KBM-7 (cell line): ENCODE measurements at regions not wholly inside any gene's neighbourhood (a gene's known extent, or its start where the extent isn't known, plus 50 kb on each side); places are given as distances from the start of the nearest gene placed in this dataset.

Experiments used
- DNase-seq: peaks from one replicate; pipeline ENCODE4 v3.0.0-alpha.2; 2015
- in situ Hi-C: fragments of 300-500 bp; cut with MboI; formaldehyde crosslinking; loops from 2 replicates; pipeline ENCODE4 v1.14.3; 2020; ENCODE audit warnings: low sequenced_read_pairs, low pct_unique_long_range_greater_than_20kb, mixed read lengths

DNA sequence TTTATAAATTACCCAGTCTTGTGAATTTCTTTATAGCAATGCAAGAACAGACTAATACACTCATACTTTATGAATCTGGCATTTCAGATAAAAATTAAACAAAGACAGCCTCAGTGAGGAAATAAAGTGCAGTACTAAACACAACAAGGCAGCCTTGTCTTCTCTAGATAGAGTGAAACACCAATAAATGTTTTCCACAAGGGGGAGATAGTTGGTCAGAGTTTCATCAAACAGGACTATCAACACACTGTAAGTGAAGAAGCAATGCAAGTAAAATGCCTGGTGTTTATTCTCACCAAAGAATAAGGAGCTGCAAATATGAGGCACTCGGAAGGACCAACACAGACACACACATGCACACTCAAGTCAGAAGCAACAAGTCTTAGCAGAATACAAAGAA, 62.8 kb downstream of the FAM9B start:
- in situ Hi-C loops: loop anchor here (25.0 kb wide), 1 partner anchor 366 kb away; no protein-coding TSS in a partner anchor
- peak; percentile 57 for DNase-seq

- DNase-seq: no peak
- in situ Hi-C loops: loop anchor here (25.0 kb wide), 1 partner anchor 368 kb away; no protein-coding TSS in a partner anchor
These were observed 64.5 kb downstream of the FAM9B start for GRCh38 chrX:8969378-8969777.

DNA sequence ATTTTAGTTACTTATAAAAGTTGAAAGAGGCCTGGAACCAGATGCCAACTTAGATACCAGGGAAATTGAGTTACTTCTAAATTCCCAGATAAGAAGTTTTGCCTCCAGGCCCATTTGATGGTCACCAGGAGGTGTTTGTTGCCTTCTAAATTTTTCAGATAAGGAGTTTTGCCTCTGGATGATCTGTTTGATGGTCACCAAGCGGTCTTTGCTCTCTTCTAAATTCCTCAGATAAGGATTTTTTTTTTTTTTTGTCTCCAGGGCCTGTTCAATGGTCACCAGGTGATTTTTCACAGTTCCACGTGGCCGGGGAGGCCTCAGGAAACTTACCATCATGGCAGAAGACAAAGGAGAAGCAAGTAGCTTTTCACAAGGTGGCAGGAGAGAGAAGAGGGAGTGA, 66.5 kb downstream of the FAM9B start:
- in situ Hi-C loops: loop anchor here (25.0 kb wide), 1 partner anchor 370 kb away; no protein-coding TSS in a partner anchor
- DNase-seq: no peak

DNA sequence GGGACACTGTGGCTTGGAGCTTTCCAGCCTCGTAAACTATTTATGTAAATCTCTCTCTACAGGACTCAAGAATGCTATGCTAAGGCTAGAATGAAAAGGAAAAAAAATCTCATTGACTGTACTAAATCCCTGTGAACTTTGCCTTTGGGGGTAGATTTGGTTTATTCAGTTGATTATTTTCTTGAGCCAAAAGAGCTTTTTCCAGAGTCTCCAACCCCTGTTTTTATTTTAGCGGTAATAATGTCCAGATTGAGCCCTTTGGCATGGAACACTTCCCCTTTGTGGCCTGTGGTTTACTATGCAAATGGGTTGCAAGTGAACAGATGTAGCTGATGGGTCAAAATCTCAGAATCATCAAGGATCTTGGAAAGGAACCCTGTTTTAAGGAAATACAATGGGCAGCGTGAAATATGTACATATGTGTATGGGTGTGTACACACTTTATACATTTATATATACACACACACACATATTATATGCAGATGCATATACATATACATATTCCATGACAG, 72.9 kb downstream of the FAM9B start:
- peak; percentile 49 for DNase-seq
- in situ Hi-C loops: loop anchor here (25.0 kb wide), 1 partner anchor 376 kb away; no protein-coding TSS in a partner anchor

DNA sequence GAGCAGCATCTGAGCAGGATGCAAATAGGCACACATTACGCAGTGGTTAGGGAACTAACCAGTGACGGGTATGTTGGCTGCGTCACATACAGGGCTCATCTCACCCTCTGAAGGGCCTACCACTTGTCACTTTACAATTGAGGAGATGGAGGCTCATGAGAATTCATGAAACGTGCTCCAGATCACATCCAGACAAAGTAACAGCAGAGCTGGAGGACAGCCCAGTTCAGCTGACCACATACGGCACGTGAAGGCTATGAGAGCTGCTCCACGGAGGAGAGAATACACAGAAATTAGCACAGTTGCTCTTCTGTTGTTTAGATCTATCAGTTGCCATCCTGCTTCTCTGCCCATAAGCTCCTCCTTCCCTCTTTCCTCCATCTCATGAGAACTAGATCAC, 78.4 kb downstream of the FAM9B start:
- in situ Hi-C loops: loop anchor here (25.0 kb wide), 1 partner anchor 382 kb away; no protein-coding TSS in a partner anchor
- DNase-seq: no peak

GRCh38 chrX:8946563-8946962, 87.4 kb downstream of the FAM9B start:
- no peak for DNase-seq

GRCh38 chrX:8939322-8939721, 94.6 kb downstream of the FAM9B start:
- in situ Hi-C loops: no loop called here
- no peak for DNase-seq

More at GRCh38 chrX:8946563-8946962, 87.4 kb downstream of the FAM9B start:
- in situ Hi-C loops: no loop called here

GRCh38 chrX:8927701-8928100, 106.2 kb downstream of the FAM9B start:
- in situ Hi-C loops: no loop called here
- no peak for DNase-seq

GRCh38 chrX:8927066-8927635, 106.8 kb downstream of the FAM9B start:
- in situ Hi-C loops: no loop called here
- DNase-seq: no peak

GRCh38 chrX:8921615-8922014, 112.3 kb downstream of the FAM9B start:
- in situ Hi-C loops: no loop called here
- DNase-seq: no peak

- no peak for DNase-seq
- in situ Hi-C loops: no loop called here
These were observed 114.1 kb downstream of the FAM9B start for GRCh38 chrX:8919801-8920200.

- in situ Hi-C loops: no loop called here
- DNase-seq: no peak
These were observed 115.5 kb upstream of the FAM9A start for GRCh38 chrX:8916697-8917096.

GRCh38 chrX:8914681-8915080, 113.5 kb upstream of the FAM9A start:
- no peak for DNase-seq
- in situ Hi-C loops: no loop called here

DNA sequence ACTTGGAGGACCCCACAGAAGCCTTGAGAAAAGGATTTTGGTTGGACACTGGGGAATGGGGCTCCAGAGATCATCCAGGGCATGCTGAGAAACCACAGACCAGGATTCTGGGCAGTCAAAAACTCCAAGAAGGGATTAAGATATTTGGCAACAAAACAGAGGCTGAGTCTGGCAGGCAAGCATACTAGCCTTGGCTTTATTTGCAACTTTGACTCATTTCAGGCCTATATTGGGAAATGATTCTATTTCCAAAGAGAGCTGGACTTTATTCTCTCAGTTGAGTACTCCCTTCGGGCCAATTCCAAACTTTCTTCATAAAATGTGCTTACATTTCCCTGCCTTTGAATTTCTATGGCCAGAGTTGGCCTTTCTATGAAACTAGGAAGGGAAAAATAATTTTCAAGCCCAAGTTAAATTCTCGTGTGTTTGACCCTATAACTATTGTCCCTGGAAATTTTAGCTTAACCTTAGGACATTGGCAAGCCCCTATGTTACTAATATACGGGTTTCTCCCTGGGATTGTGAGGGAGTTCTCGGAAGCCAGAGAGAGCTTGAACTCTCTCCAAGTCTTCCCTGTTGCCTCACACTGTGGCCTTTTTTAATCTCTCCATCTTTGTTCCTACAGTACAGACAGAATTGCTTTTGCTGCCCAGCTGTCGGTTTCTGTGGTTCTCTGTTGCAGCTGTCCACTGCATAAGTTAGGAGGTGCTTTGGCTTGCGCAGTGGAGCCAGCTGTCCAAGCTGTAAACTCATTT, 112.6 kb upstream of the FAM9A start:
- DNase-seq: no peak
- in situ Hi-C loops: no loop called here

- no peak for DNase-seq
- in situ Hi-C loops: no loop called here
These were observed 106.5 kb upstream of the FAM9A start for GRCh38 chrX:8907688-8908087.

DNA sequence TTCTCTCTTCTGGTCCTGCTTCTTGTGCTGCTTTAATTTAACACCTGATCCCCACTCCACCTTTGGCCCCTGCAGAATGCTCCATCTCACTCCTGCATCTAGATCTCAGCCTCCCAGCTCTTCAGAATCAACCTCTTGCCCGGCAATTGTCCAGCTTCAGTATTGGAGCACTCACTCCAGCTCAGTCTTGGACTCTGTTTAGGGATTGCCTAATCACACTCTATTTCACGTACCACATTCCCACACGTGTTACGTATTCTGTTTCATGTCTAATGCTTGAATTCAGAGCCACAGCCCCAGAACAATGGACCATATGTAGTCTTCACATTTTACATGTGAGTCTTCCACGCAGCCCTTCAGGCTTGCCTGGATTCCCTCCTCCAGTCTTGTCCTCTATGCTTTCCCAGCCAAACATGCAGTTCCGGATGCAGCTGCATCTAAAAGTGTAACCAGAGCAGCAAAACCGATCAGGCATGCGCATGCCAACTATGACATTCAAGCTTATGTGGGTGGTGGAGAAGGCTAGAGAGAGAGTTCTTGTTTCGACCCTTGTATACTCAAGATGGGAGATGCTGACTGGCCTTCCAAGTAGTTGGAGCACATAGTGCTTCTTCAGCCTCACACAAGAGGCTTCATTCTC, 105.2 kb upstream of the FAM9A start:
- in situ Hi-C loops: no loop called here
- no peak for DNase-seq

DNA sequence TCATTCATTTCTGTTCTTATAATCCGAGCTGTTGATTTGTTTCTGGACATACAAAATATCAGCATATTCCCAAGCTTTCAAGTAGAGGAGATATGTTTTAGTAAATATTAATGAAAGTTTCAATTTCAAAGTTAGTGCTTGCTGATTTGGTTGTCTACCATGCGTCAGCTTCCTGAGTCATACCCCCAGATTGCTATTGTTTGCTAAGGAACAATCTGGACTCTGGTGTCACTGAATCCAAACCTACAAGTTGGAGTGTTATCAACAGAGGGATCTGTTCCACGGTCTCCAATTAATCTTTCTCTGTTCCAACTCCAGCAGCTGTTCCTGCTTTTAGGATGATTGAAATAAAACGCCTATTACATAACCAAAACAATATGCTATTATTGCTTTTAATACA, 96.1 kb upstream of the FAM9A start:
- no peak for DNase-seq
- in situ Hi-C loops: no loop called here

DNA sequence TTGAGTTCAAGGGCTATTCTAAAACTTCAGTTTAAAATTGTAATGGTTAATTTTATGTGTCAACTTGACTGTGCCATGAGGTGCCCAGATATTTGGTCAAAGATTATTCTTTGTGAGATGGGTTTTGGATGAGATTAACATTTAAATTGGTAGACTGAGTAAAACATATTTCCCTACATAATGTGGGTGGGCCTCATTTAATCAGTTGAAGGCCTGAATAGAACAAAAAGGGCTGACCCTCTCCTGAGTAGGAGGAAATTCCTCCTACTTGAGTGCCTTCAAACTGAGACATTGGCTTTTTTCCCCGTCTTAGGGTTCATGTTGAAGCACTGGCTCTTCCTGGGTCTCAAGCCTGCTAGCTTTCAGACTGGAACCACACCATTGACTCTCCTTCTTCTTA, 89.6 kb upstream of the FAM9A start:
- in situ Hi-C loops: no loop called here
- no peak for DNase-seq

DNA sequence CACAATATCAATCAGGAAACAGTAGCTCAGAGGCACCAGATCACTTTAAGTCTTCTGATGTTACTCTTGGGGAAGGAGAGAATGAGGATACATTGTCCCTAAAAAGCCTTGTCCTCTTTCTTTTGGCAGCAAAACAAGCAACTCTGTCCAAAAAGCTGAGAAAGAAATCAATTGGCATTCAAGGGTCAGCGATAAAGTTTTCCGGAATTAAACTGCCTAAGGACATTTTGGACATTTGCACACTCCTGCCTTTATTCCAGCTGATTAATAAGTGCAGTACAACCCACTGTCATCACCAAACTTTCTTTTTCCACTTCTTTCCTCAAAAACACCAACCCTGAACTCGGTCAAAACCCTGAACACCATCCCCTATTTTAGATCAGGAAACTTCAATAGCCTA, 85.8 kb upstream of the FAM9A start:
- in situ Hi-C loops: no loop called here
- no peak for DNase-seq

- in situ Hi-C loops: no loop called here
- peak; percentile 33 for DNase-seq
These were observed 78.6 kb upstream of the FAM9A start for GRCh38 chrX:8879750-8880149.
